ENCODE measurements at regions not wholly inside any gene's neighbourhood (a gene's known extent, or its start where the extent isn't known, plus 50 kb on each side); places are given as distances from the start of the nearest gene placed in this dataset.
"Not testable (repeated sequence)": the region's sequence is repeated elsewhere in the genome, so short reads cannot be mapped to it uniquely, and the experiment has no call there.

DNA sequence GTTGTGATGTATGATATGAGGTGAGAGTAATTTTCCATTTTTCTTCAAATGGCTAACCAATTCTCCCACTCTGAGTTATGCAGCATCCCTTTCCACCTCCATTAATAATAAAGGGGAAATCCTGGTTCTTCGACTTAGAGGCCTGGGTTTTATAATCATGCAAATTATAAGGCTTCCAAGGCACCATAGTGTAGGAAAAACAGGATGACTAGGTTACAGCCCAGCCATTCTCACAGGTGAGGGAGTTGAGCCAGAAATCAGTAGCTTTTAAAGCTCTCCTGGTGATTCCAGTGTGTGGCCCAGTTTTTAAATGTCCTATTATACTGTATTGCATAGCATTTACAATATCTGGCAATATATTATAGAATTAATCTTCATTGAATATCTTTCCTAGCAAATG is 203.1 kb downstream of the ARHGEF9 start:
- no peak for DNase-seq (ENCODE audit: low spot score)

DNA sequence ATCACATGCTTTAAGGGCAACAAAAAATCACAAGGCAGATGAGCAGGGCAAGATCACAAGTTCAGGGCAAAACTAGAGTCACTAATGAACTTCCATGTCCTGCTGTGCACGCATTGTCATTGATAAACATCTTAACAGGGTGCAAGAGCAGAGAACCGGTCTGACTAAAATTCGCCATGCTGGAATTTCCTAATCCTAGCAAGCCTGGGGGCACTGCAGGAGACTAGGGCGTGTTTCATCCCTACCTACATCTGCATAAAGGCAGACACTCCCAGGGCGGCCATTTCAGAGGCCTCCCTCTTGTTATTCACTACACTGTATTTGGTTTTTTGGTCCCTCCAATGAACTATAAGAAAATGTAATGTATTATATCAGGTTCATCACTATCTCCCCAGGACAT is 203.6 kb downstream of the ARHGEF9 start:
- DNase-seq (ENCODE audit: low spot score): no peak

DNA sequence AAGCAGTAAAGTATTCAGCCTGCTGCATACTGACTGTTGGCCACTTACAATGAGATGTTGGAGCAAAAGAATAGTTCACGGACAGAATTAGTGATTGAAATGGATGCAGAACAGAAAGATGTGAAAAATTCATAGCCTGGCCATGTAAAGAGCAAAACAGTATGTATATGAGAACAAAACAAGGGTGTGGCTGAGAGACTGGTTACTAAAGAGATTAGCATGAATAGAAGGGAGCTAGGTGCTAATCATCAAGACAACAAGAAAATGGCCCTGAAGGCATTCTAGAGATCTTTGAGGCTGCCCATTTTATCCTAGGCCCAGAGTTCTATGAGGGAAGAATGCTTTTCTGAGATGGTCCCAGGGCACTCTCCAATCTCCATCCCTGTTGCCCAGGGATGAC is 208.5 kb downstream of the ARHGEF9 start:
- no peak for DNase-seq (ENCODE audit: low spot score)

DNA sequence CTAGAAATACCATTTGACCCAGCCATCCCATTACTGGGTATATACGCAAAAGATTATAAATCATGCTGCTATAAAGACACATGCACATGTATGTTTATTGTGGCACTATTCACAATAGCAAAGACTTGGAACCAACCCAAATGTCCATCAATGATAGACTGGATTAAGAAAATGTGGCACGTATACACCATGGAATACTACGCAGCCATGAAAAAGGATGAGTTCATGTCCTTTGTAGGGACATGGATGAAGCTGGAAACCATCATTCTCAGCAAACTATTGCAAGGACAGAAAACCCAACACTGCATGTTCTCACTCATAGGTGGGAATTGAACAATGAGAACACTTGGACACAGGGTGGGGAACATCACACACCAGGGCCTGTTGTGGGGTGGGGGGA is 209.3 kb downstream of the ARHGEF9 start:
- DNase-seq (ENCODE audit: low spot score): not testable (repeated sequence)

DNA sequence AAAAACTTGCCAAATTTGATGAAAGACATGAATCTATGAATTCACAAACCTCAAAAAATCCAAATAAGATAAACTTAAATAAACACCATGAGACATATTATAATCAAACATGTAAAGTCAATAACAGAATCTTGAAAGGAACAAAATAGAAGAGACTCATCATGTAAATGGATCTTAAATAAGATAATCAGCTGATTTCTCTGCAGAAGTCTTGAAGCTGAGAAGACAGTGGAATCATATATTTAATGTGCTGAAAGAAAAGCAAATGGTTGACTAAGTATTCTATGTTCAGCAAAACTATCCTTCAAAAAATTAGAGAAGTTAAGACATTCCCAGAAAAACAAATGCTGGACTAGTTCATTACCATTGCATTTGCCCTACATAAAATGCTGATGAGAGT is 215.7 kb upstream of the SPIN4 start:
- no peak for DNase-seq (ENCODE audit: low spot score)

DNA sequence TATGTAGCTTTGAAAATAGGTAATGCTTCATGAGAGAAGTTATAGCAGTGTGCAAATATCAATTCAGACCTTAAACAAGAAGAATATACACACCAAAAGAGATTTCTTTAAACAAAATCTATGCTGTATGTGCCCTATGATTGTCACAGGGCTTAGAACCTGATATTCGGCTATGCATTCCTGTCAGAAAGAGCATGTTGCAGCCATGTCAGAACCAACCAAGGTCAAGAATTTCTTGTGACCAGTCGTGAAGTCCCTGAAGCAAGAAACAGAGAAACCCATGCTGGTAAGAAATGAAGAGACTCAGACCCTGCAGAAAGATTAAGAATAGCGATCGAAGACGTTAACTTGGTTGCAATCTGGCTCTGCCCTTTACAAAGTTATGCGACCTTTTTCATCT is 210.3 kb upstream of the SPIN4 start:
- DNase-seq (ENCODE audit: low spot score): no peak

DNA sequence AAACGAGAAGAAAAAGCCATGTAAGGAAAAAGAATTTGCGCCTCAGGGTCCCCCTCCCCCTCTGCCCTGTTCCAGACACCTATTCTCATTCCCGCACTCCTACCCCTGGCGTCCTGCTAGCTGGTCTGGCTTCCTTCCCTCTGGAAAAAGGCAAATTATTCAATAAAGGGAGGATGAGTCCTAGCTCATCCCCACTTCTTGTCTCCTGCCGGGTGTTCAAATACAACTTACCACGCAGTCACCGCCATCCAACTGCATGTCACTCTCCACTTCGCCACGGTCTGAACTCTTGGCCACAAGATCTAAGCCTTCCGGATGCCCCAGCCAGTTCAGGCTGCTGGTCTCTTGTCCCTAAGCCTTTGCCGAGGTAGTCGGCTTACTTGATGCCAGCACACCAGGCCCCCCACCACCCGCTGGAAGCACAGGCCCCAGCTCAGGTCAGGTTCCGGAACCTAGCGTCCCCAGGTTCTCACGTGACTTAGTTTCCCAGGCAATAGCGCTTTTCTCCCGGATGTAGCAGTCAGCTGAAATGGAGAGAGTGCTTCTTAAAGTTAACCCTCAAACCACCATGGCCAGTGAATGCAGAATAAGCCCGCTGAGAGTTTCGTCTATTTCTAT is 209.6 kb upstream of the SPIN4 start:
- DNase-seq (ENCODE audit: low spot score): peak; percentile 70

DNA sequence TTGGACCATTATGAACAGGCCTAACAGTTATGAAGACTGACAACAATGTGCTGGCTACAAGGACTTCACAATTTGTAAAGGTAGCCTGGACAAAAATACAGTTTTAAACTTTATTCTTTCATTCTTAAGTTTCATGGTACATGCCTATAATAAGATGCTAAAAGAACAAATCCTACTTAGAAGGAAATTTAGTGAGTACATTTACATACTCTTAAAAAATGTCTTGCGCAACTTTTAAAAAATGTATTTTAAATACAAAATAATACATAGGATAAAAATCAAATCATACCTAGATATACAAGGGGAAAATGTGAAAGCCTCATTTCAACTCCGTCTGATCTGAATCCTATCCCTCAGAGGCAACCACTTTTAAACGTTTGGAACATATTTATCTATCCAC is 200.7 kb upstream of the SPIN4 start:
- no peak for DNase-seq (ENCODE audit: low spot score)

DNA sequence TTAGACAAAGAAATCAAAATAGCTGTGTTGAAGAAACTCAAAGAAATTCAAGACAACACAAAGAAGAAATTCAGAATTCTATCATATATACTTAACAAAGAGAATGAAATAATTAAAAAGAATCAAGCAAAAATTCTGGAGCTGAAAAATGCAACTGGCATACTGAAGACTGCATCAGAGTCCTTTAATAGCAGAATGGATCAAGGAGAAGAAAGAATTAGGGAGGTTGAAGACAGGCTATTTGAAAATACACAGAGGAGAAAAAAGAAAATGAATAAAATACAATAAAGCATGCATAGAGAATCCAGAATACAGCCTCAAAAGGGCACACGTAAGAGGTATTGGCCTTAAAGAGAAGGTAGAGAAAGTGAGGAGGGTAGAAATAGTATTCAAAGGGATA is 179.5 kb upstream of the SPIN4 start:
- DNase-seq (ENCODE audit: low spot score): no peak

DNA sequence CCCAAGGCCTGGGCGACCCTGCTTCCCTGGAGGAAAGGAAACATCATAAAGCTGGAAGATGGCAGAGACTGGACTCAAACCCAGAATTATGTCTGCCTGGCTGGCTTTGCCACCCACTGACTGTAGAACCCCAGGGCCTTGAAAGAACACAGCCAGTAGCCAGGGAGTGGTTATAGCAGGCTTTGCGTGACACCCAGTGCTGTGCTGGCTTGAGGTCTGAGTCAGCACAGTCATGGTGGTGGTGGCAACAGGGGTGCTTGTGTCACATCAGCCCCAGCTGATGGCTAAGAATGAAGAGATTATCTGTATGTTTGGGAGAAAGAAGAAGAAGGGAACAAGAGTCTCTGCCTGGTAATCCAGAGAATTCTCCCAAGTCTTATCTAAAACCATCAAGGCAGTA is 178.8 kb upstream of the SPIN4 start:
- DNase-seq (ENCODE audit: low spot score): no peak

DNA sequence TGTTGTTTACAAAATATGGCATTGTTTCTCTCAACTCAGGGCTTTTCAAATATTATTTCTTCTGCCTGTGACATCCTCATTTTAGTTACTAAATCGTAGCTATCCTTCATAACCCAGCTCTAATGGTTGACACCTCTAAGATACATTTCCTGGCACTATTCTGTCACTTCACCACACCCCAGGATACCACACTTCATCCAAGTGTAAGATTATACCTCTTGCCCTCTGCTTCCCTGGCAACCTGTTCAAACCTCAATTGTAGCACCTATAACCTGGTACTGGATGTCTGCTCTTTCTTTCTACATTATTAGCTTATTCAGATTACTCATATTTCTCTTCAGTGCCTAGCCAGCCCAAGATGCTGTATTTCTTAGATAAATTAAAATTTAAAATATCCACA is 175.7 kb upstream of the SPIN4 start:
- DNase-seq (ENCODE audit: low spot score): no peak

DNA sequence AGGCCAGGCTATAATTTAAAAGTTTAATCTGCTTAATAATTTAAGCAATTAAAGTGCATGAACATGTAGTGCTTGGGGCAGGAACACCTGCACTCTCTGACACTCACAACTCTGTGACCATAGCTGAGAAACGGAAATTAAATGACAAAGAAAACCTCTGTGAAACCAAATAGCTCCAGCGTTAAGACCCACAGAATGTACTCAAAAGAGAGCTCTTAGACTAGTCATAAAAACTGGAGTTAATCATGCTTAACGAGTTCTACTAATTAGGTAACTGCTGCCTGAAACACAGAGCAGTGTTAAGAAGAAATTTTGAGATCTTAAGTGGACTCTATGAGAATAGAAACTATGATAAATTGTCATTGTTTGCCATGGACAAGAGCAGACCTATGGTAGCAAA is 174.4 kb upstream of the SPIN4 start:
- DNase-seq (ENCODE audit: low spot score): no peak

DNA sequence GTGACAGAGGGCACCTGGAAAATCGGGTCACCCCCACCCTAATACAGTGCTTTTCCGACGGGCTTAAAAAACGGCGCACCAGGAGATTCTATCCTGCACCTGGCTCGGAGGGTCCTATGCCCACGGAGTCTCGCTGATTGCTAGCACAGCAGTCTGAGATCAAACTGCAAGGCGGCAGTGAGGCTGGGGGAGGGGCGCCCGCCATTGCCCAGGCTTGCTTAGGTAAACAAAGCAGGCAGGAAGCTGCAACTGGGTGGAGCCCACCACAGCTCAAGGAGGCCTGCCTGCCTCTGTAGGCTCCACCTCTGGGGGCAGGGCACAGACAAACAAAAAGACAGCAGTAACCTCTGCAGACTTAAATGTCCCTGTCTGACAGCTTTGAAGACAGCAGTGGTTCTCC is 168.2 kb upstream of the SPIN4 start:
- DNase-seq (ENCODE audit: low spot score): not testable (repeated sequence)

DNA sequence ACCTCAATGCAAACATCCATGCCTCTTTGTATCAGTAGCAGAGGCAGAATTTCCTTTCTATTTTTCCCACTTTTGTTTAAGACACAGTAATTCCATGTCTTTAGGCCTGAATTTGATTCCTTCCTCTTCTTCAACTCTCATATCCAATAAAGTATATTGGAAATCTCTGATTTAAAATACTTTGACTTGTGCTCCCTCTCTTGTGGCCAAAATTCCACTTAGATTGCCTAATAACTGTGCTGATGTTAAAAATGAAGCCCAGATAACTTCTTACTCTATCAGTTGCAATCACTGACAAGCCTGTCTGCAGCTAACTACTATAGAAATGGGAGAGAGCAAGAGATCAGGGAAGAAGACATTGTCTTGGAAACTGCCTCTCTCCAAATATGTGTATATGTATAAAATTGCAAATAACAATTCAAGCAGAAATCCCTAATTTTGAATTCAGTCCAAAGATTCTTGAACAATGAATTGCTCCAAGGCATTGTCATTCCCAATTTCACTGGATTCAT is 163.5 kb upstream of the SPIN4 start:
- no peak for DNase-seq (ENCODE audit: low spot score)

DNA sequence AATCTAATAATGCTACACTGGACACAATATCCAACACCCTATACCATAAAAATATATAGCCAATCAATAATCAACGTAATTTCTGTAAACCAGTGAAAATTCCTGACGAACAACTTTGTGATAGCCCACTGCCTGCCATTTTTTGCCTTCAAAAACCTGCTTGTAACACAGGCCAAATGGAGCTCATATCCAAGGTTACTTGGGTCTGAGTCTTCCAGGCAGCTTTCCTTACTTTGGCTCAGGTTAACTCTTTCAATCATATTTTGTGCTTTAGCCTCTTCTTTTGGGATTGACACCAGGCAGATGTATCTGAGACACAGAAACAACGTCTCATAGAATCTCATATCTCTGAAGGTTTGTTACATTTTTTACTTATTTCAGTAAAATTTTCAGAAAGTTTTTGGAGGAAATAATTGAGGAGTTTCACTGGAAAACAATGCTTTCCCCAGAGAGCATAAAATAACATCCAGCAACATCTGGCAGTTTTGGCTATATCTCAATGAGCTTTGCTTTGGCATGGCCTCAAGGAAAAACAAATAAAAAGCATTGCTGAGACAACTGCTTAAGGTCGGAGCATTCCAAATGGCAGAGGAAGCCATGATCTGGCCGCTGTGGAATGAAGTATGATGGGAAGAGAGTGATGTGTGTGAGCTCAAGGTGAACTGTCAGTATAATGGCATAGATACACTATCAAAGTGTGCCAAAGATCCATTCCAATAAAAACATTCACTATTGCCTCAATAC is 162.9 kb upstream of the SPIN4 start:
- DNase-seq (ENCODE audit: low spot score): peak; percentile 16

DNA sequence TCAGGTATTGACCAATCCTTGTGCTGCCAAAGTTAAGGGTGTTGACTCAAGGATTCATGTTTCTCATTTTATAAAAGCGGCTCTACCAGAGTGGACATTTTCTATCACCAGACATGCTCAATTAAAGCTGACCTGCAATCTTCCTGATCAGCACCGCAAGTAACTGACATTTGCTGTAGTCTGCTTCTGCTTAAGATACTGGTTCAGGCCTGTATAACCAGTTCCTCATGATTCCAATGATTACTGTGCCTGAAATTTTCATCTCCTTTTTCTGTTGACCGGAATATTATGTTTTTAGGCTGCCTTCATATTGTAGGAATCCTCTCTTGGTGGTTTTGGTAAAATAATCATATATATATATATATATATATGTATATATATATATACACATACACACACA is 160.2 kb upstream of the SPIN4 start:
- DNase-seq (ENCODE audit: low spot score): no peak

DNA sequence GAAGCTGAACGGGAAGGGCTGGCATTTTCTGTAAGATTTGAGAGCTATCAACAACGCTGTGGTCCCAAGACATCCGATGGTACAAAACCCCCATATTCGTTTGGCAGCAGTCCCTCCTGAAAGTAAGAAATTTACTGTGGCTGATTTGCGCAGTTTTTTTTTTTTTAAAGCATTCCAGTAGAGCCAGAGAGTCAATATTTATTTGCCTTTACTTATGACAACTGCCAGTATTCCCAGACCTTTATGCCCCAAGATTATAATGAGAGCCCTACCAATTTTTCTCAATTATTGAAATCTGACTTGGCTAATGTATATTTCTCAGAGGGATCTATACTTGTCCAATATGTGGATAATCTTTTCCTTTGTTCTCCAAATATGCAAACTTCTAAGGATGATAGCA is 157.5 kb upstream of the SPIN4 start:
- no peak for DNase-seq (ENCODE audit: low spot score)

DNA sequence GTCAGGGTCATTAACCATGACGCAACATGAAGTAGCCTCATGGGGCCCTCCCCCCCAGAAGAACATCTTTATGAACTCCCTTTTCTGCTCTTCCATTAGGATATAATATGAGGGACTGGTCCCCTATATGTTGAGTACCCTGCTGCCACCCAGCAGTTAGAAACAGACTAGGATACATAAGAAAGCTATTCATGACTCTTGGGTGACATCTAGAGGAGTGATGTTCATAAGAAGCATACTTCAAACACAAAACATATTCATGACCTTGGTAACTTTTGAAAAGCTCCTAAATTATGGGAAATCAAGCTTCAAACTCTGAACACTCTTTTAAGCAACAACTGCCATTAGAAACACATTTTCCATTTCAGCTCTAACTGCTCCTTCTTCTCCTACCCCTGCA is 155.2 kb upstream of the SPIN4 start:
- no peak for DNase-seq (ENCODE audit: low spot score)

DNA sequence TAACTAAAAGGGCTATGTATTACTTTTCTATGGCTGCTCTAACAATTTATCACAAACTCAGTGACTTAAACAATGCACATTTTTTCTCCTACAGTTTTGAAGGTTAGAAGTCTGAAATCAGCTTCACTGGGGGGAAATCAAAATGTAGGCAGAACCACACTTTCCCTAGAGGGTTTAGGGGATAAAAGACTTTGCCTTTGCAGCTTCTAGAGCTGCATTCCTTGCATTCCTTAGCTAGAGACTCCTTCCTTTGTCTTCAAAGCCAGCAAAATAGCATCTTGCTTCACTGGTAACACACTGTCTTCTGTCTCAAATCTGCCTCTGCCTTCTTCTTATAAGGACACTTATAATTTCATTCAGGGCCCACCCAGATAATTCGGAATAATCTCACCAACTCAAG is 152.4 kb upstream of the SPIN4 start:
- DNase-seq (ENCODE audit: low spot score): no peak

DNA sequence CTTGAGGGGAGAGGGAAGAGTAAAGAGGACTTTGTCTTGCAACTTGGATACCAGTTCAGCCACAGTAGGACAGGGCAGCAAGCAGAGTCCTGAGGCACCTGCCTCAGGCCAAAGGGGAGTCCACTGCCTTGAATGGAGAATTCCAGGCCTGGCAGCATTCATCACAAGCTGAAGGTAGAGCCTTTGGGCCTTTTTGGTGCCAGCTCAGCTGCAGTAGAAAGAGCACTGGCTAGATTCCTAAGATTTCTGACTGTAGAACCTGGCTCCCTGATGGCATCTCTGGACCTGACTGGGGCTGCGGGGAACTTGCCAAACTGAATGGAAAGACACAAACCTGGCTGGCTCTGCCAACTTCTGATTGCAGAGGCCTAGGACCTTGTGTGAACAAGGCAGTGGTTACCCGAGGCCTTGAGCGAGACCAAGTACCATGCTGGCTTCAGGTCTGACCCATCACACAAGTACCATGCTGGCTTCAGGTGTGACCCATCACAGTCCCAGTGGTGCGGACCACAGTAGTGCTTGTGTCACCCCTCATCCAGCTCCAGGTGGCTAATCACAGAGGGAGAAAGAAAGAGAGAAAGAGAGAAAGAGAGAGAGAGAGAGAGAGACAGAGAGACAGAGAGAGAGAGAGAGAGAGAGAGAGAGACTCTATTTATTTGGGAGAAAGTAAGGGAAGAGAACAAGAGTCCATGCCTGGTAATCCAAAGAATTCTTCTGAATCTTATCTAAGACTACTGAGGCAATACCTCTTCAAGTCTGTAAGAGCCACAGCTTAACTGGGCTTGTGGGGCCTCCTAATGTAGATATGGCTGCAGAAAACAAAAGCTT is 137.6 kb upstream of the SPIN4 start:
- DNase-seq (ENCODE audit: low spot score): no peak

DNA sequence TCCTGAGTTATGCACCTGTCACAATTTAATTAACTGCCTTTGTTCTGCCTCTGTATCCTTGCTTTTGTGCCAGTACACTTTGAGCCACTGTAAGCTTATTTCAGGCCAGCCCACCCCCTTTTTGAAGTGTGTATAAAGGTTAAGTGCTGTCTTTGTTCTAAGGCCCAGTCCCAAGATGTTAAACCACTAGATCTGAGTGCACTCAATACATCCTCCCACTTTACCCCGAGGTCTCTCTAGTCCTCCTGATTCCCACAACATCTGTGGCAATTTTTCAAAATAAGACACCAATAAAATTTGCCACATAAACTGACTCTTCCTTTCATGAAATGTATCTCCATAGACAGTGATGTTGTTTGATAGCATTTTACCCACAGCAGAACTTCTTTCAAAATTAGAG is 124.1 kb upstream of the SPIN4 start:
- DNase-seq (ENCODE audit: low spot score): no peak

DNA sequence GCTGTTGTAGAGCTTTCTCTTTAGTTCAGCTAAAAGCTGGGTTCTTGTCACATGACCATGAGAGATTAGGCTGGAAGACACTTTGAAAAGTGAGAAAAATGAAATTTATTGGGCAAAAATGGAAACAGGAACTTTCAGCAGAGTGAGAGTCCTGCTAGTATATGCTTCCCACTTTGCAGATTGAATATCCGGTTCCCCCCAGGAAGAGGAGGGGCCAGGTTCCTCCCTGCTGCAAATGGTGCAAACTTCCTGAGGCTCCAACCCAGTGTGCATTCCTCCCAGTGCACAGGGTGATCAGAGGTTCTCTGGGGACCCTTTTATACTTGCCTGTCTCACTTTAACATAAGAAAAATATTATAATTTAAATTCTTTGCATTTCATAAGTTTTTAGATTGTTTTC is 119.9 kb upstream of the SPIN4 start:
- DNase-seq (ENCODE audit: low spot score): no peak

DNA sequence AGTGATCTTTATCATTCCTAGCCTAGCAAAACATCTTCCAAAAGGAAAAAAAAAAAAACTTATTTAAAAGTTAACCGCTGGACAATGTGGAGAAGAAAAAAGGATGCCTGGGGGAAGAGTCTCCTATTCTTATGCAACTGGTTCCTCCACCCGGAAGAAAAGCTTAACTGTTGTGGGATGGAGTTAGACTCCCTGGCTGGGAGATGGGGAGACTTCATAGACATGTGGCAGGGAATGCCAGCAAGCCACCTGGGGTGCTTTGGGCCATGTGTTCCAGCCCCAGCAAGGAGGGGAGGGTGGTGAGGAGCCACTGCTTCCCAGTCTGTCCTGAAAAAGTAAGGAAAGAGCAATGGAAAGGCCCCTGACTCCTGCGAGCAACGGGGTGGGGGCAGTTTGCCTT is 119.4 kb upstream of the SPIN4 start:
- DNase-seq (ENCODE audit: low spot score): no peak
